ENCODE measurements at regions not wholly inside any gene's neighbourhood (a gene's known extent, or its start where the extent isn't known, plus 50 kb on each side); places are given as distances from the start of the nearest gene placed in this dataset.

DNA sequence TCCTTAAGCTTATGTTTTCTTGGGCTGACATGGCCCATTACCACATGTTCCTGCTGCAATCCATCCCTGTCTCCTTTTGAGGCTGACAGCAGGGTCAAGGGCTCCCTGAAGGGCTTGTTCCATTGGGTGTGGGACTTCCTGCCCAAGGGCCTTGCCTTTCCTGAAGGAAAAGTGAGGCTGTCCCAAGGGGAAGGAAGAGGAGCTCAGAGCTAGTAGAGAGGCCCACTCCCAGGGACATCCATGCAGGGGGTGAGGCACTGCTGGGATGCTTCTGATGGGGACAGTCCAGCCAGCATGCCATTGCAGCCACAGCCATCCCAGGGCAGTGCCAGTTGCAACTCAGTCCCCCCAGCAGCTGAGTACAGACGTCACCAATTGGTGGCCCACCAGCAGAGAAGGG is 138.4 kb upstream of the FOXA2 start:
- TF ChIP-seq EZH2 (IDR thresholded peaks at IDR 0.05; ENCODE audit: borderline replicate concordance, low read depth, low read length, poor library complexity, severe bottlenecking): no peak
- TF ChIP-seq, protein P1, sequence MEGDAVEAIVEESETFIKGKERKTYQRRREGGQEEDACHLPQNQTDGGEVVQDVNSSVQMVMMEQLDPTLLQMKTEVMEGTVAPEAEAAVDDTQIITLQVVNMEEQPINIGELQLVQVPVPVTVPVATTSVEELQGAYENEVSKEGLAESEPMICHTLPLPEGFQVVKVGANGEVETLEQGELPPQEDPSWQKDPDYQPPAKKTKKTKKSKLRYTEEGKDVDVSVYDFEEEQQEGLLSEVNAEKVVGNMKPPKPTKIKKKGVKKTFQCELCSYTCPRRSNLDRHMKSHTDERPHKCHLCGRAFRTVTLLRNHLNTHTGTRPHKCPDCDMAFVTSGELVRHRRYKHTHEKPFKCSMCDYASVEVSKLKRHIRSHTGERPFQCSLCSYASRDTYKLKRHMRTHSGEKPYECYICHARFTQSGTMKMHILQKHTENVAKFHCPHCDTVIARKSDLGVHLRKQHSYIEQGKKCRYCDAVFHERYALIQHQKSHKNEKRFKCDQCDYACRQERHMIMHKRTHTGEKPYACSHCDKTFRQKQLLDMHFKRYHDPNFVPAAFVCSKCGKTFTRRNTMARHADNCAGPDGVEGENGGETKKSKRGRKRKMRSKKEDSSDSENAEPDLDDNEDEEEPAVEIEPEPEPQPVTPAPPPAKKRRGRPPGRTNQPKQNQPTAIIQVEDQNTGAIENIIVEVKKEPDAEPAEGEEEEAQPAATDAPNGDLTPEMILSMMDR (conservative IDR thresholded peaks at IDR 0.05; ENCODE audit: low read depth, low read length): no peak
